HepG2 (cell line): ENCODE measurements at regions not wholly inside any gene's neighbourhood (a gene's known extent, or its start where the extent isn't known, plus 50 kb on each side); places are given as distances from the start of the nearest gene placed in this dataset.

ENCODE experiments used
- DZIP1 ChIP-seq: sonication (generic); formaldehyde crosslinking; IDR thresholded peaks from 2 replicates; pipeline ENCODE4 v1.5.0; 2020; ENCODE audit warnings: mild to moderate bottlenecking, missing genetic modification reagents
- KLF6 ChIP-seq: IDR thresholded peaks from 2 replicates; pipeline ENCODE4 v1.8.0; 2016; ENCODE audit warnings: missing biosample characterization, missing genetic modification reagents
- MED8 ChIP-seq: sonication (generic); formaldehyde crosslinking; IDR thresholded peaks from 2 replicates; pipeline ENCODE4 v1.8.1; 2023; ENCODE audit warnings: mild to moderate bottlenecking, missing genetic modification reagents; ENCODE audit not compliant: insufficient replicate concordance
- MTA3 ChIP-seq: sonication (generic); formaldehyde crosslinking; IDR thresholded peaks from 2 replicates; pipeline ENCODE4 v1.4.0; 2020; ENCODE audit warnings: missing genetic modification reagents
- PRPF4 ChIP-seq: fragments of 200-400 bp; formaldehyde crosslinking; IDR thresholded peaks from 2 replicates; pipeline ENCODE4 v1.6.1; 2016; ENCODE audit warnings: low read length, low read depth; ENCODE audit not compliant: poor library complexity, severe bottlenecking
- RAD51 ChIP-seq: fragments of 450-650 bp; IDR thresholded peaks from 2 replicates; pipeline ENCODE4 v1.6.1; 2016; ENCODE audit warnings: borderline replicate concordance
- SOX6 ChIP-seq, 2 experiments: fragments of 450-650 bp in 1 of 2; sonication (generic) in 1 of 2; formaldehyde crosslinking in 1 of 2; IDR thresholded peaks; 2 replicates each; pipeline versions ENCODE4 v1.4.0 to v1.6.1; 2017 to 2020; ENCODE audit warnings: antibody characterized with exemption in 1 of 2, mild to moderate bottlenecking in 1 of 2, missing genetic modification reagents in 1 of 2
- SUZ12 ChIP-seq: fragments of 150-350 bp; IDR thresholded peaks from 2 replicates; pipeline ENCODE4 v1.6.1; 2014; ENCODE audit warnings: low read depth, low read length
- U2AF2 ChIP-seq: fragments of 200-400 bp; formaldehyde crosslinking; IDR thresholded peaks from 2 replicates; pipeline ENCODE4 v1.6.1; 2017; ENCODE audit warnings: low read depth, mild to moderate bottlenecking, low read length
- ZFYVE20 ChIP-seq: sonication (generic); formaldehyde crosslinking; IDR thresholded peaks from 2 replicates; pipeline ENCODE4 v1.8.0; 2023; ENCODE audit warnings: low read depth, mild to moderate bottlenecking, moderate library complexity, missing genetic modification reagents, borderline replicate concordance
- ZNF501 ChIP-seq: sonication (generic); formaldehyde crosslinking; IDR thresholded peaks from 2 replicates; pipeline ENCODE4 v1.5.1; 2020; ENCODE audit warnings: mild to moderate bottlenecking, moderate library complexity, missing genetic modification reagents
- ZNF597 ChIP-seq: sonication (generic); formaldehyde crosslinking; IDR thresholded peaks from 2 replicates; pipeline ENCODE4 v1.5.0; 2020; ENCODE audit warnings: missing genetic modification reagents

DNA sequence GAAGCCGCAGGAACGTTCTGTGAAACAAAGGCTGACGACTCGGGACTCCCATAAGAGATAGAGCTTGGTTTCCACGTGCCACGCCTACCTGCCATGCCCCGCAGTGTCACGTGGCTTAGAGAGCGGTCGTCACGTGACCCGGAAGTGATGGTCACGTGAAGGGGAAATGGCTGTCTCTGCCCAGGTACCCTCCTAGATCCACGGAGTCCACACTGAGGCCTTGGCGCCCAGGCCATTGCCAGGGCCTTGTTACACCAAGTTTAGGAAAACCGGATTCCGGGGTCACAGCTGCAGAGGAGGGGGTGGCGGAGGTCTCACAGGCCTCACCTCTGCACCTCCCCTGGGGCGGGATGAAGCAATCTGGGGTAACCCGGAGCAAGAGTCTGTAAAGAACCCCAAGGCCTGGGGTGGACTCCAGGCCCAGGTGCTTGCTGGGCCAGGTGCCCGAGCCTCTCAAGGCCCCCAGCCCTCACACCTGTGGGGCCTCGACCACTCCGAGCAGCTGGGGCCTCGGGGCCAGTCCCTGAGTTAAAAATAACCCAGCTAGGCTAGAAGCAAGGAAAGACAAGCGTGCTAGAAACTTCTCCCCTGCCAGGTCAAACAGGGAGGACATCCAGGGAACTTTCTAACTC is 113.5 kb upstream of the ZNF236 start (continued):
- TF ChIP-seq DZIP1 (CRISPR knock-in tag) (no peak), MED8 (CRISPR knock-in tag) (no peak), SUZ12 (no peak), ZNF501 (no peak), U2AF2 (no peak), PRPF4 (no peak), MTA3 (no peak), ZFYVE20 (no peak), RAD51 (peak; percentile 71; the same call in 1 of the 2 replicates), KLF6 (no peak), ZNF597 (CRISPR knock-in tag) (no peak), SOX6 (IDR thresholded peaks at IDR 0.05) (no peak), SOX6 (CRISPR knock-in tag; IDR thresholded peaks at IDR 0.05) (no peak)
